ENCODE measurements at regions not wholly inside any gene's neighbourhood (a gene's known extent, or its start where the extent isn't known, plus 50 kb on each side); places are given as distances from the start of the nearest gene placed in this dataset.
A peak's percentile ranks its signal among the peaks of the same experiment; 100 is the strongest.

GRCh38 chr3:66092175-66092995 lies 53.7 kb upstream of the MAGI1 start:
- Mint-ChIP-seq H3K4me3 (ENCODE audit: low read depth) (no peak overlapping the region), H3K27me3 (no peaks in the 10 kb centered on the region), H3K9me3 (ENCODE audit: low read depth) (peaks cover 10% of the 10 kb centered on the region), H3K36me3 (ENCODE audit: insufficient read depth) (no peaks in the 10 kb centered on the region), H3K4me1 (ENCODE audit: low read depth) (peaks cover 10% of the 10 kb centered on the region), H3K27ac (peak overlapping the region; percentile 53)
- TF ChIP-seq CTCF (IDR thresholded peaks at IDR 0.05; ENCODE audit: unreplicated experiment), result no peak
- no peak for DNase-seq (ENCODE audit: low spot score, unreplicated experiment)
